ENCODE measurements at regions not wholly inside any gene's neighbourhood (a gene's known extent, or its start where the extent isn't known, plus 50 kb on each side); places are given as distances from the start of the nearest gene placed in this dataset.

- no peak for TF ChIP-seq POLR2AphosphoS5 (IDR thresholded peaks at IDR 0.05)
- no peak for TF ChIP-seq EP300 (conservative IDR thresholded peaks at IDR 0.05; ENCODE audit: poor library complexity, severe bottlenecking)
- TF ChIP-seq CTCF (IDR thresholded peaks at IDR 0.05; ENCODE audit: poor library complexity, severe bottlenecking) = no peak
- no peak for TF ChIP-seq REST (IDR thresholded peaks at IDR 0.05; ENCODE audit: borderline replicate concordance)
- TF ChIP-seq MXI1 (conservative IDR thresholded peaks at IDR 0.05; ENCODE audit: poor library complexity, severe bottlenecking) = no peak
- TF ChIP-seq EZH2 (IDR thresholded peaks at IDR 0.05; ENCODE audit: borderline replicate concordance, insufficient read depth, low read length, poor library complexity, severe bottlenecking) = no peak
- TF ChIP-seq RAD21 (conservative IDR thresholded peaks at IDR 0.05) = no peak
- no peak for TF ChIP-seq TAF1 (IDR thresholded peaks at IDR 0.05; ENCODE audit: low read depth)
- no peak for TF ChIP-seq SMC3 (conservative IDR thresholded peaks at IDR 0.05; ENCODE audit: poor library complexity)
These were observed 59.0 kb upstream of the ATP8A1 start for GRCh38 chr4:42715807-42716482.
